H9 (cell line): ENCODE measurements at regions not wholly inside any gene's neighbourhood (a gene's known extent, or its start where the extent isn't known, plus 50 kb on each side); places are given as distances from the start of the nearest gene placed in this dataset.

Experiments used
- DNase-seq: peaks from one replicate; pipeline ENCODE4 v3.0.0-alpha.2; 2017
- H2AFZ ChIP-seq: one replicate; pipeline ENCODE4 v1.6.1; 2013; ENCODE audit warnings: mild to moderate bottlenecking, low read length, control low read depth, moderate library complexity
- H2AK5ac ChIP-seq: 2 replicates; pipeline ENCODE4 v1.6.1; 2013; ENCODE audit warnings: low read length, control low read depth, mixed read lengths; ENCODE audit not compliant: insufficient read length
- H2BK120ac ChIP-seq: one replicate; pipeline ENCODE4 v1.6.1; 2013; ENCODE audit warnings: low read depth, mild to moderate bottlenecking, low read length, control low read depth, inconsistent platforms; ENCODE audit not compliant: poor library complexity, severe bottlenecking
- H2BK12ac ChIP-seq: 2 replicates; pipeline ENCODE4 v1.6.1; 2013; ENCODE audit warnings: low read length, control low read depth, mixed read lengths, low read depth; ENCODE audit not compliant: insufficient read length
- H2BK15ac ChIP-seq: 2 replicates; pipeline ENCODE4 v1.6.1; 2013; ENCODE audit warnings: low read depth, low read length, control low read depth
- H2BK20ac ChIP-seq: one replicate; pipeline ENCODE4 v1.6.1; 2013; ENCODE audit warnings: low read depth, mild to moderate bottlenecking, low read length, control low read depth, inconsistent platforms; ENCODE audit not compliant: poor library complexity, severe bottlenecking
- H2BK5ac ChIP-seq: 2 replicates; pipeline ENCODE4 v1.6.1; 2013; ENCODE audit warnings: low read length, control low read depth, mixed read lengths; ENCODE audit not compliant: insufficient read length
- H3K14ac ChIP-seq: 2 replicates; pipeline ENCODE4 v1.6.1; 2013; ENCODE audit warnings: low read length, control low read depth; ENCODE audit not compliant: insufficient read depth
- H3K18ac ChIP-seq: 2 replicates; pipeline ENCODE4 v1.6.1; 2013; ENCODE audit warnings: low read depth, mild to moderate bottlenecking, mixed read lengths, low read length, control low read depth; ENCODE audit not compliant: insufficient read length
- H3K23ac ChIP-seq: 2 replicates; pipeline ENCODE4 v1.6.1; 2013; ENCODE audit warnings: low read length, control low read depth, mixed read lengths, low read depth; ENCODE audit not compliant: insufficient read length
- H3K23me2 ChIP-seq: 2 replicates; pipeline ENCODE4 v1.6.1; 2013; ENCODE audit warnings: low read depth, mild to moderate bottlenecking, mixed read lengths, low read length, control low read depth; ENCODE audit not compliant: insufficient read length, poor library complexity, severe bottlenecking
- H3K27ac ChIP-seq: 2 replicates; pipeline ENCODE4 v1.5.1; 2013; ENCODE audit warnings: low read length, control low read depth, mixed read lengths, low read depth; ENCODE audit not compliant: insufficient read length
- H3K27me3 ChIP-seq: 2 replicates; pipeline ENCODE4 v1.6.1; 2013; ENCODE audit warnings: low read length, control low read depth, inconsistent platforms; ENCODE audit not compliant: insufficient read depth
- H3K4ac ChIP-seq: 2 replicates; pipeline ENCODE4 v1.6.1; 2013; ENCODE audit warnings: low read depth, mild to moderate bottlenecking, control low read depth, inconsistent platforms, low read length, moderate library complexity
- H3K4me1 ChIP-seq: 2 replicates; pipeline ENCODE4 v1.6.1; 2013; ENCODE audit warnings: low read length, control low read depth, inconsistent platforms; ENCODE audit not compliant: insufficient read depth
- H3K4me2 ChIP-seq: 2 replicates; pipeline ENCODE4 v1.6.1; 2013; ENCODE audit warnings: low read length, control low read depth, mixed read lengths; ENCODE audit not compliant: insufficient read length, insufficient read depth
- H3K56ac ChIP-seq: 2 replicates; pipeline ENCODE4 v1.6.1; 2013; ENCODE audit warnings: low read depth, mild to moderate bottlenecking, mixed read lengths, low read length, control low read depth; ENCODE audit not compliant: insufficient read length
- H3K79me1 ChIP-seq: 2 replicates; pipeline ENCODE4 v1.6.1; 2013; ENCODE audit warnings: low read depth, mild to moderate bottlenecking, moderate library complexity, low read length, control low read depth, inconsistent platforms; ENCODE audit not compliant: insufficient read depth, poor library complexity, severe bottlenecking
- H3K79me2 ChIP-seq: 2 replicates; pipeline ENCODE4 v1.6.1; 2013; ENCODE audit warnings: low read length, control low read depth, inconsistent platforms; ENCODE audit not compliant: insufficient read depth
- H3K9ac ChIP-seq: 2 replicates; pipeline ENCODE4 v1.6.1; 2013; ENCODE audit warnings: low read length, control low read depth, mixed read lengths; ENCODE audit not compliant: insufficient read length; ENCODE audit errors: extremely low read depth
- H3K9me3 ChIP-seq: one replicate; pipeline ENCODE4 v1.6.1; 2013; ENCODE audit warnings: low read depth, low read length, inconsistent platforms; ENCODE audit not compliant: control insufficient read depth
- H3T11ph ChIP-seq: one replicate; pipeline ENCODE4 v1.6.1; 2013; ENCODE audit warnings: mild to moderate bottlenecking, low read length, control low read depth, inconsistent platforms
- H4K20me1 ChIP-seq: one replicate; pipeline ENCODE4 v1.6.1; 2013; ENCODE audit not compliant: control insufficient read depth, insufficient read length, insufficient read depth
- H4K5ac ChIP-seq: 2 replicates; pipeline ENCODE4 v1.6.1; 2013; ENCODE audit warnings: low read depth, mild to moderate bottlenecking, mixed read lengths, low read length, control low read depth; ENCODE audit not compliant: insufficient read length
- H4K8ac ChIP-seq: replicated peaks from 2 replicates; pipeline ENCODE4 v1.6.1; 2013; ENCODE audit warnings: low read length, control low read depth, mixed read lengths, low read depth; ENCODE audit not compliant: insufficient read length
- H4K91ac ChIP-seq: 2 replicates; pipeline ENCODE4 v1.6.1; 2013; ENCODE audit warnings: low read depth, mild to moderate bottlenecking, moderate library complexity, mixed read lengths, low read length, control low read depth; ENCODE audit not compliant: insufficient read length
- H3K27ac Mint-ChIP-seq, 3 experiments: 2 replicates in 2 of 3; 3 replicates in 1 of 3; pipeline ENCODE4 v1.8.0; 2020 to 2021; ENCODE audit warnings: mixed read lengths in 3 of 3, mild to moderate bottlenecking in 1 of 3, moderate library complexity in 1 of 3
- H3K27me3 Mint-ChIP-seq: 2 replicates; pipeline ENCODE4 v1.8.0; 2021; ENCODE audit warnings: low read depth, mild to moderate bottlenecking, moderate library complexity, mixed read lengths
- H3K36me3 Mint-ChIP-seq, 3 experiments: 2 replicates in 2 of 3; 3 replicates in 1 of 3; pipeline ENCODE4 v1.8.0; 2020 to 2021; ENCODE audit warnings: low read depth in 3 of 3, mixed read lengths in 3 of 3; ENCODE audit not compliant: insufficient read depth in 1 of 3
- H3K4me1 Mint-ChIP-seq, 2 experiments: 2 replicates each; pipeline ENCODE4 v1.8.0; 2020; ENCODE audit warnings: mixed read lengths in 2 of 2
- H3K4me3 Mint-ChIP-seq, 2 experiments: 2 replicates in 1 of 2; 3 replicates in 1 of 2; pipeline ENCODE4 v1.8.0; 2020 to 2021; ENCODE audit warnings: mild to moderate bottlenecking in 2 of 2, mixed read lengths in 2 of 2, moderate library complexity in 1 of 2
- H3K9me3 Mint-ChIP-seq, 2 experiments: 2 replicates in 1 of 2; 3 replicates in 1 of 2; pipeline ENCODE4 v1.8.0; 2020; ENCODE audit warnings: mild to moderate bottlenecking in 2 of 2, mixed read lengths in 2 of 2, moderate library complexity in 1 of 2
- WGBS: extraction: QIAGEN DNeasy Blood & Tissue Kit; methylation state at CpG from one replicate; pipeline ENCODE4 v1.1.7; 2013; ENCODE audit warnings: missing lambda C conversion rate, low lambda C conversion rate, mixed read lengths; ENCODE audit not compliant: insufficient read length; ENCODE audit errors: extremely low coverage; 5-methylcytosine and 5-hydroxymethylcytosine counted together
- TF ChIP-seq, protein P1 (sequence below): fragments of 200-600 bp; sonication (generic); conservative IDR thresholded peaks from 3 replicates; pipeline ENCODE4 v1.8.0; 2021; ENCODE audit warnings: antibody characterized with exemption, mild to moderate bottlenecking

DNA sequence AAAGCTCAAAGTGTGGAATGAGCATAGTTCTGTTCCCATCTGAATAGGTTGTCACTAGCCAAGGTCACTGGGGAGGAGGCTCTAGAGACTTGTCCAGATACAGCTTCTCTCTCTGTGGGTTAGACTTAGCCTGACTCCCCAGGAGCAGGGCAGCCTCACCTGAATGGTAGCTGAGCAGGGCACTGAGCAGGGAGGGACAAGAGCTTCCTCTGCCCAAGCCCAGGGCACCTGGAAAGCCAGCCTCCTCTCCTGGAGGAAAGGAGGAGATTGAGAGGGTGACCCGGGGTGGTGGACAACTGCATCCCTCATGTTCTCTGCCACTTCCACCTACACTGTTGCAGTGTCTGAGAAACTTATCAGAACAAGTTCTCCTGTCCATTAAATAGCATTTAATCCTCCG, 59.0 kb upstream of the F3 start:
- H3K4me1 Mint-ChIP-seq: peaks cover 13 to 15% of the 10 kb centered on the region in 2 experiments
- Histone ChIP-seq H2BK15ac (no peak overlapping the region), H3K9ac (no peak overlapping the region), H2BK12ac (no peak overlapping the region), H3K9me3 (no peaks in the 10 kb centered on the region), H3K27ac (no peak overlapping the region), H3K79me1 (no peaks in the 10 kb centered on the region), H3K4me2 (no peak overlapping the region), H4K20me1 (no peaks in the 10 kb centered on the region), H3K23me2 (no peaks in the 10 kb centered on the region), H2BK20ac (no peak overlapping the region), H4K91ac (no peak overlapping the region), H3K18ac (no peak overlapping the region), H3K56ac (no peak overlapping the region), H3K23ac (no peak overlapping the region), H4K5ac (no peak overlapping the region), H3K4ac (no peak overlapping the region), H4K8ac (no peak overlapping the region), H3K14ac (no peak overlapping the region), H2BK120ac (no peak overlapping the region), H2AK5ac (no peak overlapping the region), H3T11ph (no peak overlapping the region), H3K79me2 (no peaks in the 10 kb centered on the region), H2BK5ac (no peak overlapping the region), H2AFZ (no peak overlapping the region), H3K4me1 (no peaks in the 10 kb centered on the region), H3K27me3 (no peaks in the 10 kb centered on the region)
- TF ChIP-seq, protein P1, sequence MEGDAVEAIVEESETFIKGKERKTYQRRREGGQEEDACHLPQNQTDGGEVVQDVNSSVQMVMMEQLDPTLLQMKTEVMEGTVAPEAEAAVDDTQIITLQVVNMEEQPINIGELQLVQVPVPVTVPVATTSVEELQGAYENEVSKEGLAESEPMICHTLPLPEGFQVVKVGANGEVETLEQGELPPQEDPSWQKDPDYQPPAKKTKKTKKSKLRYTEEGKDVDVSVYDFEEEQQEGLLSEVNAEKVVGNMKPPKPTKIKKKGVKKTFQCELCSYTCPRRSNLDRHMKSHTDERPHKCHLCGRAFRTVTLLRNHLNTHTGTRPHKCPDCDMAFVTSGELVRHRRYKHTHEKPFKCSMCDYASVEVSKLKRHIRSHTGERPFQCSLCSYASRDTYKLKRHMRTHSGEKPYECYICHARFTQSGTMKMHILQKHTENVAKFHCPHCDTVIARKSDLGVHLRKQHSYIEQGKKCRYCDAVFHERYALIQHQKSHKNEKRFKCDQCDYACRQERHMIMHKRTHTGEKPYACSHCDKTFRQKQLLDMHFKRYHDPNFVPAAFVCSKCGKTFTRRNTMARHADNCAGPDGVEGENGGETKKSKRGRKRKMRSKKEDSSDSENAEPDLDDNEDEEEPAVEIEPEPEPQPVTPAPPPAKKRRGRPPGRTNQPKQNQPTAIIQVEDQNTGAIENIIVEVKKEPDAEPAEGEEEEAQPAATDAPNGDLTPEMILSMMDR: no peak
- H3K27ac Mint-ChIP-seq: no peak overlapping the region; a peak in 1 of 7 replicates
- no CpG with 5 or more reads among the region's 2 CpGs for WGBS
- no peaks in the 10 kb centered on the region; a peak in 1 of 7 replicates for H3K36me3 Mint-ChIP-seq
- no peaks in the 10 kb centered on the region for H3K9me3 Mint-ChIP-seq
- DNase-seq: no peak
- no peak overlapping the region for H3K4me3 Mint-ChIP-seq
- no peaks in the 10 kb centered on the region for H3K27me3 Mint-ChIP-seq
